Activated naive CD8-positive, alpha-beta T cell treated with anti-CD3 and anti-CD28 coated beads, Interleukin-2, amount 50 U/mL, for 24 hours (primary cell): ENCODE measurements at regions not wholly inside any gene's neighbourhood (a gene's known extent, or its start where the extent isn't known, plus 50 kb on each side); places are given as distances from the start of the nearest gene placed in this dataset.
A peak's percentile ranks its signal among the peaks of the same experiment; 100 is the strongest.
"Not testable (repeated sequence)": the region's sequence is repeated elsewhere in the genome, so short reads cannot be mapped to it uniquely, and the experiment has no call there.

ENCODE experiments used
- ATAC-seq: fragments of 150-1000 bp; cut with Tn5 transposase; one replicate; pipeline ENCODE4 v1.10.0; 2021
- DNase-seq: peaks from one replicate; pipeline ENCODE4 v3.0.0; 2021
- H3K27ac Mint-ChIP-seq: one replicate; pipeline ENCODE4 v1.8.0; 2021; ENCODE audit warnings: mild to moderate bottlenecking, mixed read lengths
- H3K27me3 Mint-ChIP-seq: one replicate; pipeline ENCODE4 v1.8.0; 2021; ENCODE audit warnings: mixed read lengths
- H3K36me3 Mint-ChIP-seq: one replicate; pipeline ENCODE4 v1.8.0; 2021; ENCODE audit warnings: low read depth, mixed read lengths
- H3K4me1 Mint-ChIP-seq: one replicate; pipeline ENCODE4 v1.8.0; 2021; ENCODE audit warnings: mixed read lengths
- H3K4me3 Mint-ChIP-seq: one replicate; pipeline ENCODE4 v1.8.0; 2021; ENCODE audit warnings: mild to moderate bottlenecking, moderate library complexity, mixed read lengths
- H3K9me3 Mint-ChIP-seq: one replicate; pipeline ENCODE4 v1.8.0; 2021; ENCODE audit warnings: mixed read lengths

DNA sequence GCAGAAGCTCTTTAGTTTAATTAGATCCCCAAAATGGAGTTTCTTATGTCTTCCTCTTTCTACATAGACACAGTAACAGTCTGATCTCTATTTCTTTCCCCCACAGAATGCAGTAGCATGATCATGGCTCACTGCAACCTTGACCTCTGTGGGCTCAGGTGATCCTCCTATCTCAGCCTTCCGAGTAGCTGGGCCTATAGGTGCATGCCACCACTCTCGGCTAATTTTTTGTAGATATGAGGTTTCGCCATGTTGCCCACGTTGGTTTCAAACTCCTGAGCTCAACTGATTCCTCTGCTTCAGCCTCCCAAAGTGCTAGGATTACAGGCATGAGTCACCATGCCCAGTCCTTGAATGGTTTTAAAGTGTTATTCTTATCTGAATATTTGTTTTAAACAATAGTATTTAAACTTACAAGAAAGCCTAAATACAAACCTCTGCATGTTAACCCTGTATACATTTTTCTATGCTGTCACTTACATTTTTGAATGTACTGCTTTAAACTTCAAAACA lies 120.6 kb downstream of the GOSR1 start:
- Mint-ChIP-seq H3K4me1 (peaks cover 17% of the 10 kb centered on the region), H3K27me3 (no peaks in the 10 kb centered on the region), H3K9me3 (no peaks in the 10 kb centered on the region), H3K36me3 (no peaks in the 10 kb centered on the region), H3K4me3 (no peak overlapping the region), H3K27ac (no peak overlapping the region)
- no peak for DNase-seq
- ATAC-seq = no peak

DNA sequence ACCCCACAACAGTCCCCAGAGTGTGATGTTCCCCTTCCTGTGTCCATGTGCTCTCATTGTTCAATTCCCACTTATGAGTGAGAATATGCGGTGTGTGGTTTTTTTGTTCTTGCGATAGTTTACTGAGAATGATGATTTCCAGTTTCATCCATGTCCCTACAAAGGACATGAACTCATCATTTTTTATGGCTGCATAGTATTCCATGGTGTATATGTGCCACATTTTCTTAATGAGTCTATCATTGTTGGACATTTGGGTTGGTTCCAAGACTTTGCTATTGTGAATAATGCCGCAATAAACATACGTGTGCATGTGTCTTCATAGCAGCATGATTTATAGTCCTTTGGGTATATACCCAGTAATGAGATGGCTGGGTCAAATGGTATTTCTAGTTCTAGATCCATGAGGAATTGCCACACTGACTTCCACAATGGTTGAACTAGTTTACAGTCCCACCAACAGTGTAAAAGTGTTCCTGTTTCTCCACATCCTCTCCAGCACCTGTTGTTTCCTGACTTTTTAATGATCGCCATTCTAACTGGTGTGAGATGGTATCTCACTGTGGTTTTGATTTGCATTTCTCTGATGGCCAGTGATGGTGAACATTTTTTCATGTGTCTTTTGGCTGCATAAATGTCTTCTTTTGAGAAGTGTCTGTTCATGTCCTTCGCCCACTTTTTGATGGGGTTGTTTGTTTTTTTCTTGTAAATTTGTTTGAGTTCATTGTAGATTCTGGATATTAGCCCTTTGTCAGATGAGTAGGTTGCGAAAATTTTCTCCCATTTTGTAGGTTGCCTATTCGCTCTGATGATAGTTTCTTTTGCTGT lies 120.0 kb downstream of the GOSR1 start:
- H3K36me3 Mint-ChIP-seq, H3K4me3 Mint-ChIP-seq, H3K27me3 Mint-ChIP-seq, DNase-seq, ATAC-seq, H3K9me3 Mint-ChIP-seq, H3K27ac Mint-ChIP-seq: not testable (repeated sequence)
- H3K4me1 Mint-ChIP-seq = peaks cover 12% of the 10 kb centered on the region

GRCh38 chr17:30594953-30595371 lies 117.8 kb downstream of the GOSR1 start:
- not testable (repeated sequence) for H3K9me3 Mint-ChIP-seq, H3K27ac Mint-ChIP-seq, DNase-seq, H3K4me3 Mint-ChIP-seq, ATAC-seq, H3K36me3 Mint-ChIP-seq, H3K4me1 Mint-ChIP-seq, H3K27me3 Mint-ChIP-seq

DNA sequence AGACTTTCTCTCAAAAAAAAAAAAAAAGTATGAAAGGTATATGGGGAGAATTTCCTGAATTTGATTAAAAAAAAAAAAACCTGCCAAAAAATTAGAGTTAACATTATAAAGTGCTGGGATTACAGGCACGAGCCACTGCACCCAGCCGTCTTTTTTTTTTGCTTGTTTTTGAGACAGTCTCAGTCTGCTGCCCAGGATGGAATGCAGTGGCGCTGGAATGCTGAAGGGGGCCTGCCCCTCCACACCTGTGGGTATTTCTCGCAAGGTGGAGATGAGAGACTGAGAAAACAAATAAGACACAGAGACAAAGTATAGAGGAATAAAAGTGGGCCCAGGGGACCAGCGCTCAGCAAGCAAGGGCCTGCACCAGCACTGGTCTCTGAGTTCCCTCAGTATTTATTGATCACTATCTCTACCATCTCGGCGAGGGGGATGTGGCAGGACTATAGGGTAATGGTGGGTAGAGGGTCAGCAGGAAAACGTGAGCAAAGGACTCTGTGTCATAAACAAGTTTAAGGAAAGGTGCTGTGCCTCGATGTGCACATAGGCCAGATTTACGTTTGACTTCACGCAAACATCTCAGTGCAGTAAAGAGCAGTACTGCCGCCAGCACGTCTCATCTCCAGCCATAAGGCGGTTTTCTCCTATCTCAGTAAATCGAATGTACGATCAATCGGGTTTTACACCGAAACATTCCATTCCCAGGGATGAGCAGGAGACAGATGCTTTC lies 117.2 kb downstream of the GOSR1 start:
- no peak overlapping the region for H3K4me3 Mint-ChIP-seq

DNA sequence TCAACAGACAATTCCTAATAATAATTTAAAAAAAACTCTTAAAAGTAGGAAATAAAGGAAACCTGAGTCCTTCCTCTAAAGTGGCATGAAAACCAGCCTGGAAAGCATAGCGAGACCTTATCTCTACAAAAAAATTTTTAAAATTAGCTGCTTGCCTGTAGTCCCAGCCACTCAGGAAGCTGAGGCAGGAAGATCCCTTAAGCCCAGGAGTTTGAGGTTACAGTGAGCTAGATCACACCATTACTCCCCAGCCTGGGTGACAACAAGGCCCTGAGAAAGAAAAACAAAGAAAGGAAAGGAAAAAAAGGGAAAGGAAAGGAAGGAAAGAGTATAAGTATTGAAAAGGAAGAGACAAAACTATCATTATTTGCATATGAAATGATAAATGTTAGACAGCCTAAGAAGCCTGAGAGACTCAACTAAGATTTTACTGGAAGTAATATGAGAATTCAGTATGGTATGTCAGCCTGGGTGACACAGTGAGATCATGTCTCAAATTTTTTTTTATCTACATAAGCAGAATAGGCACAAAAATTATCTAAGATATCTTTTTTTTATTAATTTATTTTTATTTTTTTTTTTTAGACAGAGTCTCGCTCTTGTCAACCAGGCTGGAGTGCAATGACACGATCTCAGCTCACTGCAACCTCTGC lies 113.0 kb downstream of the GOSR1 start:
- Mint-ChIP-seq H3K9me3 (no peaks in the 10 kb centered on the region), H3K27me3 (peaks cover 2% of the 10 kb centered on the region), H3K4me1 (peaks cover 5% of the 10 kb centered on the region), H3K27ac (no peak overlapping the region), H3K36me3 (no peaks in the 10 kb centered on the region), H3K4me3 (no peak overlapping the region)
- DNase-seq (no peak), ATAC-seq (no peak)

More for the DNA sequence above, 117.2 kb downstream of the GOSR1 start:
- ATAC-seq (no peak), DNase-seq (no peak)
- Mint-ChIP-seq H3K4me1 (no peaks in the 10 kb centered on the region), H3K36me3 (no peaks in the 10 kb centered on the region), H3K27me3 (peaks cover 2% of the 10 kb centered on the region), H3K27ac (no peak overlapping the region), H3K9me3 (no peaks in the 10 kb centered on the region)

DNA sequence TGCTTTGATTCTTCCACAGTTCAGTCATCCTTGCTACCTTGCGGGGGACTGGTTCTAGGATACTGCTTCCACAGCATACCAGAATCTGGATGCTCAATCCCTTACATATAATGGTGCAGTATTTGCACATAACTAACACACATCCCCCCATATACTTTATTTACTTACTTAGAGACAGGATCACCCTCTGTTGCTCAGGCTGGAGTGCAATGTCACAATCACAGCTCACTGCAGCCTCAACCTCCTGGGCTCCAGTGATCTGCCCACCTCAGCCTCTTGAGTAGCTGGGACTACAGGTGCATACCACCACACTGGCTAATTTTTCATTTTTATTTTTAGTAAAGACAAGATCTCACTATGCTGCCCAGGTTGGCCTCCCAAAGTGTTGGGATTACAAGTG lies 112.2 kb downstream of the GOSR1 start:
- Mint-ChIP-seq H3K4me1 (peaks cover 5% of the 10 kb centered on the region), H3K27ac (no peak overlapping the region), H3K27me3 (peaks cover 4% of the 10 kb centered on the region), H3K36me3 (no peaks in the 10 kb centered on the region), H3K4me3 (no peak overlapping the region), H3K9me3 (no peaks in the 10 kb centered on the region)
- DNase-seq (no peak), ATAC-seq (no peak)

DNA sequence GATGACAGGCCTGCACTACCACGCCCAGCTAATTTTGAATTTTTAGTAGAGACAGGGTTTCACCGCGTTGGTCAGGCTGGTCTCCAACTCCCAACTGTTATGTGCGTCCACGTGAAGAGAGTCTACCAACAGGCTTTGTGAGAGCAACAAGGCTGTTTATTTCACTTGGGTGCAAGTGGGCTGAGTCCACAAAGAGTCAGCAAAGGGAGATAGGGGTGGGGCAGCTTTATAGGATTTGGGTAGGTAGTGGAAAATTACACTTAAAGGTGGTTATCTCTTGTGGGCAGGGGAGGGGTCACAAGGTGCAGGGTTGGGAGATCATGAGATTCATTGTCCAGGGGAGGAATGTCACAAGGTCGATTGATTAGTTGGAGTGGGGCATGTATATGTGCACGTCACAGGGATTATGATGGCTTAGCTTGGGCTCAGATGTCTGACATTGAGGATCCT lies 111.6 kb downstream of the GOSR1 start:
- no peaks in the 10 kb centered on the region for H3K36me3 Mint-ChIP-seq
- H3K27me3 Mint-ChIP-seq = peaks cover 4% of the 10 kb centered on the region
- H3K27ac Mint-ChIP-seq = no peak overlapping the region
- no peaks in the 10 kb centered on the region for H3K9me3 Mint-ChIP-seq
- ATAC-seq (no peak), DNase-seq (no peak)
- H3K4me1 Mint-ChIP-seq = peaks cover 5% of the 10 kb centered on the region
- no peak overlapping the region for H3K4me3 Mint-ChIP-seq

GRCh38 chr17:30586818-30587595 lies 109.8 kb downstream of the GOSR1 start:
- DNase-seq (no peak), ATAC-seq (peak; percentile 88)
- Mint-ChIP-seq H3K36me3 (no peaks in the 10 kb centered on the region), H3K4me3 (no peak overlapping the region), H3K27me3 (peaks cover 4% of the 10 kb centered on the region), H3K27ac (no peak overlapping the region), H3K4me1 (peaks cover 5% of the 10 kb centered on the region), H3K9me3 (no peaks in the 10 kb centered on the region)

DNA sequence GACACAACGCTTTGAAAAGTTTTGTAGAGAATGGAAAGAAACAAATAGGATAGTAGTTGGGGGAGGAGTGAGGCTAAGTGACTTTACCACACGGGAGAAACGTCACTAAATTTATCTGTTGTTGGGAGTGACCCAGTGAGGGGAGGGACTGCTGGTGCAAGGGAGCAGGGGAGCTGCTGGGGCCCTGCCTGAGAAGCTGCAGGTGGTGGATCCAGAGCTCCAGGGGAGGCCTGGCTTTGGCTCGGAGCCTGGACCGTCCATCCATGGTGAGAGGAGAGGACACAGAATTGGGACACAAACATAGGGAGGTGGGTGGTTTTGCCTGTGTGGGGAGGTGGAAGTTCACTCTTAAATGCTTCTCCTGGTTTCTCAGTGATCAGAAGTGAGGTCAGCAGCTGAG lies 107.6 kb downstream of the GOSR1 start:
- no peak for DNase-seq
- Mint-ChIP-seq H3K9me3 (no peaks in the 10 kb centered on the region), H3K4me3 (no peak overlapping the region), H3K27ac (no peak overlapping the region), H3K36me3 (no peaks in the 10 kb centered on the region), H3K4me1 (peaks cover 5% of the 10 kb centered on the region), H3K27me3 (peaks cover 5% of the 10 kb centered on the region)
- ATAC-seq = no peak

DNA sequence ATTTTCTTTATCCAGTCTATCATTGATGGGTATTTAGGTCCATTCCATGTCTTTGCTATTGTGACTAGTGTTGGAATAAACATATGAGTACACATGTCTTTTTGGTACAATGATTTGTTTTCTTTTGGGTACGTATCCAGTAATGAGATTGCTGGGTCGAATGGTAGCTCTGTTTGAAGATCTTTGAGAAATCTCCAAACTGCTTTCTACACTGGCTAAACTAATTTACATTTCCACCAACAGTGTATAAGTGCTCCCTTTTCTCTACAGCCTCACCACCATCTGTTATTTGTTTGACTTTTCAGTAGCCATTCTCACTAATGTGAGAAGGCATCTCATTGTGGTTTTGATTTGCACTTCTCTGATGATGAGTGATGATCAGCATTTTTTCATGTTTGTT lies 103.7 kb downstream of the GOSR1 start:
- ATAC-seq = no peak
- H3K9me3 Mint-ChIP-seq = no peaks in the 10 kb centered on the region
- no peaks in the 10 kb centered on the region for H3K36me3 Mint-ChIP-seq
- H3K4me1 Mint-ChIP-seq = no peaks in the 10 kb centered on the region
- peaks cover 7% of the 10 kb centered on the region for H3K27me3 Mint-ChIP-seq
- H3K27ac Mint-ChIP-seq = no peak overlapping the region
- H3K4me3 Mint-ChIP-seq = no peak overlapping the region
- no peak for DNase-seq

DNA sequence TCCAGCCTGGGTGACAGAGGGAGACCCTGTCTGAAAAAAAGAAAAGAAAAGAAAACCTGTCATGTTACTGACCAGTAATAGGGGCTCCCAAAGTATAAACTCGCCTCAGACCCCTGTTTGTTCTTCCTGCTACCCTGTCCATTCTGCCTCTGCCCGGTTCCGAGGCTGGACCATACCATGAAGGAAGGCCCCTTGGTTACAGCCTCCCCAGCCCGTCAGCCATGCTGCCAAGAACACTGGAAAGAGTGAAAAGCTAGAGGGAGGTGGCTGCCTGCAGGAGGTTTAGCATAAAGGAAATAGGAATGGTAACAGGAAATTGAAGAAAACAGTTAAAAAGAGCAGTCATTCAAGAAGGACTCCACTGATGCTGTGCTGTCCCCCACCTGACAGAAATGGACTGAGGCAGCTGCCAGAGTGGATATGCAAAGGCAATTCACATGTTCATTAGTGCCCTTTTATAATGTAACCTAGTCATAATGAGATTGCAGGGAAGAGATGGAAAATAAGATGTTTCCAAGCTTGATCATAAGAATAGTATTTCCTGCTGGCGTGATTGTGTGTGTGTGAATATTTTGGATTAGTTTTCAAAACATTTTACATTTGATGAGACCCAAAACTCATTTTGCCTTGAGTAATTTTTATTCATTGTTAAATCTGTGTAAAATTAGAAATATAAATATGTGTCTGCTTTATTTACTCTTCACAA lies 102.6 kb downstream of the GOSR1 start:
- DNase-seq (no peak), ATAC-seq (no peak)
- peaks cover 7% of the 10 kb centered on the region for H3K27me3 Mint-ChIP-seq
- H3K9me3 Mint-ChIP-seq = no peaks in the 10 kb centered on the region
- no peak overlapping the region for H3K27ac Mint-ChIP-seq
- no peak overlapping the region for H3K4me3 Mint-ChIP-seq
- H3K36me3 Mint-ChIP-seq = no peaks in the 10 kb centered on the region
- H3K4me1 Mint-ChIP-seq = no peaks in the 10 kb centered on the region

DNA sequence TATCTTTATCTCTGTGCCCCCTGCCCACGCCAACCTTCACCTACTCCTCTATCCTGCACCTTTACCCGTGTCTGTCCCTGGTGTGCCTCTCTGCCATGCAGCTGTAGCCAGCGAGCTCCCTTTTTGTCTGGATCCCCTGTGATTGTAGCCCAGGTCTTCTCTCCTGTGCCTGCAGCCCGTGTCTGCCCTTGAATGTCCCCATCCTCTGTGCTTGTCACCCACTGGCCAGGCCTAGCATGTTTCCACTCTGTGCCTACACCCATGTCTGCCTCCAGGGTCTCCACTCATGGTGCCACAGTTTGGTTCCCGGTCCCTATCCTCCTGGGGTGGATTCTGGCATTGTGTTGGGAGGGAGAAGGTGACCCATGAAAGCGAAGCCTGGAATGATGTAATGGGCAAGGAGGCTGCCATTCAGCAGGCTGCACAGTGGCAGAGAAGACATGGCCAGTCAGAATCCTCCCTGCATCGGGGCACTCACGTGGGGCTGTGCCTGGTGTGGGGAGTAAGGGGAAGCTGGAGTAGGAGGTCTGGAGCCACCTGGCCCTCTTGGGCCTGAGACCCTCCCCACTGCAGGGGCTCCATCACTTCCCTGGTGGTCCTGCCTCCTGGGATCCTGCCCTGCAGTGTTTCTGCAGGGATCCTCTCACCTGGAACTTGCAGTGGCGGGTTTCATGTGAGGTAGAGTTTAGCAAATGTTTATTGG lies 101.0 kb downstream of the GOSR1 start:
- not testable (repeated sequence) for H3K36me3 Mint-ChIP-seq, H3K4me3 Mint-ChIP-seq, ATAC-seq, H3K4me1 Mint-ChIP-seq, H3K27ac Mint-ChIP-seq, H3K9me3 Mint-ChIP-seq, H3K27me3 Mint-ChIP-seq, DNase-seq
